Neural progenitor cell (in vitro differentiated cells): ENCODE measurements at regions not wholly inside any gene's neighbourhood (a gene's known extent, or its start where the extent isn't known, plus 50 kb on each side); places are given as distances from the start of the nearest gene placed in this dataset.

Experiments used
- DNase-seq: peaks from one replicate; pipeline ENCODE4 v3.0.0-alpha.2; 2016; ENCODE audit warnings: low spot score
- H2AFZ ChIP-seq: fragments of 200-600 bp; sonication (generic); replicated peaks from 2 replicates; pipeline ENCODE4 v1.6.1; 2016; ENCODE audit warnings: antibody characterized with exemption
- H3F3A ChIP-seq: fragments of 200-600 bp; sonication (generic); 2 replicates; pipeline ENCODE4 v1.6.1; 2016; ENCODE audit warnings: antibody characterized with exemption, low read depth
- H3K27ac ChIP-seq: fragments of 200-600 bp; sonication (generic); 2 replicates; pipeline ENCODE4 v1.5.1; 2016; ENCODE audit warnings: mild to moderate bottlenecking
- H3K27me3 ChIP-seq: fragments of 200-600 bp; sonication (generic); 2 replicates; pipeline ENCODE4 v1.6.1; 2016; ENCODE audit warnings: mild to moderate bottlenecking, moderate library complexity
- H3K36me3 ChIP-seq: fragments of 200-600 bp; sonication (generic); 2 replicates; pipeline ENCODE4 v1.5.1; 2016
- H3K4me1 ChIP-seq: fragments of 200-600 bp; sonication (generic); 2 replicates; pipeline ENCODE4 v1.6.1; 2016; ENCODE audit warnings: mixed run types
- H3K4me2 ChIP-seq: fragments of 200-600 bp; sonication (generic); 2 replicates; pipeline ENCODE4 v1.6.1; 2016
- H3K4me3 ChIP-seq: fragments of 200-600 bp; sonication (generic); 2 replicates; pipeline ENCODE4 v1.5.1; 2016
- H3K79me2 ChIP-seq: fragments of 200-600 bp; sonication (generic); 2 replicates; pipeline ENCODE4 v1.6.1; 2016; ENCODE audit warnings: low read depth
- H3K9ac ChIP-seq: fragments of 200-600 bp; sonication (generic); 2 replicates; pipeline ENCODE4 v1.6.1; 2016
- H3K9me3 ChIP-seq: fragments of 200-600 bp; sonication (generic); 2 replicates; pipeline ENCODE4 v1.5.1; 2016; ENCODE audit warnings: low read depth
- H4K20me1 ChIP-seq: fragments of 200-600 bp; sonication (generic); 2 replicates; pipeline ENCODE4 v1.6.1; 2016; ENCODE audit warnings: low read depth
- H3K27ac Mint-ChIP-seq: 3 replicates; pipeline ENCODE4 v1.8.0; 2021; ENCODE audit warnings: mixed read lengths
- H3K27me3 Mint-ChIP-seq: 2 replicates; pipeline ENCODE4 v1.8.0; 2022; ENCODE audit warnings: low read depth, mild to moderate bottlenecking, inconsistent platforms, moderate library complexity, mixed read lengths; ENCODE audit not compliant: insufficient read depth
- H3K36me3 Mint-ChIP-seq: 3 replicates; pipeline ENCODE4 v1.8.0; 2021; ENCODE audit warnings: mixed read lengths
- H3K4me1 Mint-ChIP-seq: 3 replicates; pipeline ENCODE4 v1.8.0; 2021; ENCODE audit warnings: mixed read lengths
- H3K4me3 Mint-ChIP-seq: 3 replicates; pipeline ENCODE4 v1.8.0; 2021; ENCODE audit warnings: mild to moderate bottlenecking, moderate library complexity, mixed read lengths
- H3K9me3 Mint-ChIP-seq: 3 replicates; pipeline ENCODE4 v1.8.0; 2020; ENCODE audit warnings: mixed read lengths
- CTCF ChIP-seq: fragments of 200-600 bp; sonication (generic); IDR thresholded peaks from 2 replicates; pipeline ENCODE4 v1.5.1; 2017; ENCODE audit warnings: antibody characterized with exemption, mild to moderate bottlenecking
- EZH2 ChIP-seq: fragments of 200-600 bp; sonication (generic); IDR thresholded peaks from 2 replicates; pipeline ENCODE4 v1.6.1; 2017; ENCODE audit warnings: antibody characterized with exemption, mild to moderate bottlenecking, moderate library complexity
- EZH2phosphoT487 ChIP-seq: fragments of 200-600 bp; sonication (generic); IDR thresholded peaks from 2 replicates; pipeline ENCODE4 v1.6.1; 2017; ENCODE audit warnings: antibody characterized with exemption

DNA sequence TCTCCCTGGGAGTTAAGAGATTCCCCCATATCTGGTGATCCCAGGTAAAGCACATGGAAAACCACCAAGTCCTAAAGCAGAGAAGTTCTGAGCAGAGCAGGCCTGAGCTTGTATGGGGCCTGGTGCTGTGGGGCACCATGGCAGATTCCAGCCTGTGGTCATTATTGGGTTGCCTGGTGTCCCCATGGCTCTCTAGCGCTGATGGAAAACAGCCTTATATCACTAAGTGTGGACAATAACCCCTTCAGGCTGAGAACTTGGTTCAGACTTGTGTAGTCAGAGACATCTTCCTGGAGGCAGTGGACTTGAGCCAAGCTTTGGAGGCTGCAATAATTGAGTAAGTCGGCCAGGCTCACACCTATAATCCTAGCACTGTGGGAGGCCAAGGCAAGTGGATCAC is 96.8 kb downstream of the MCFD2 start:
- Histone ChIP-seq H3K4me3 (no peak overlapping the region), H3K9me3 (no peaks in the 10 kb centered on the region), H3K4me1 (no peaks in the 10 kb centered on the region), H3K36me3 (no peaks in the 10 kb centered on the region), H3K27ac (no peak overlapping the region), H4K20me1 (no peaks in the 10 kb centered on the region), H3K79me2 (no peaks in the 10 kb centered on the region), H3K4me2 (no peak overlapping the region), H3K27me3 (no peaks in the 10 kb centered on the region), H2AFZ (no peak overlapping the region), H3K9ac (no peak overlapping the region), H3F3A (no peaks in the 10 kb centered on the region)
- Mint-ChIP-seq H3K36me3 (no peaks in the 10 kb centered on the region), H3K27ac (no peak overlapping the region), H3K27me3 (peaks cover 3% of the 10 kb centered on the region), H3K4me3 (no peak overlapping the region), H3K4me1 (no peaks in the 10 kb centered on the region), H3K9me3 (peaks cover 3% of the 10 kb centered on the region)
- no peak for DNase-seq
- TF ChIP-seq EZH2 (no peak), EZH2phosphoT487 (no peak), CTCF (no peak)

DNA sequence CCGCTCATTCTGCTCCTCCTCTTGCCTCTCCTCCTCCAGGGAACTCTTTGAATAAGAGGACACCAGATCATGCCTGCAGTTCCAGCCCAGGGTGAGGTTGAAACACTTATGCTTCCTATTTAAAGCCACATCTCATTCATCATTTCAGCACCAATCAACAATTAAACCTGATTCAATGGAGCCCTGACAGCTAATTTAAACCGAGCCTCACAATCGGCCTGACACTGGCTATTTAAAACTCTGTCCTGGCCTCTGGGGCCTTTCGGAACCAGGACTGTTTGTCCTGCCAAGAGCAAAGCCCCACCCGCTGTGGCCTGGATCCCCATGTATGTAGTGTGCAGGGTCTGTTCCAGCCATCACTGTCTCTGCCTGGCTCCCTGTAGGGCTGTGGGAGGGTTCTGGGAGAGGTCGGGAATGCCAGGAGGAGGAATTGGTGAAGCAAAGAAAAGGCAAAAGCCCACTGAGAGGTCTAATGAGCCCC is 97.4 kb downstream of the MCFD2 start:
- Histone ChIP-seq H3K27ac (no peak overlapping the region), H3K36me3 (no peaks in the 10 kb centered on the region), H3K4me2 (no peak overlapping the region), H4K20me1 (no peaks in the 10 kb centered on the region), H3K9ac (no peak overlapping the region), H3K79me2 (no peaks in the 10 kb centered on the region), H3K4me1 (no peaks in the 10 kb centered on the region), H3K4me3 (no peak overlapping the region), H3F3A (no peaks in the 10 kb centered on the region), H3K9me3 (no peaks in the 10 kb centered on the region), H3K27me3 (no peaks in the 10 kb centered on the region), H2AFZ (no peak overlapping the region)
- no peaks in the 10 kb centered on the region for H3K4me1 Mint-ChIP-seq
- H3K4me3 Mint-ChIP-seq = no peak overlapping the region
- peaks cover 3% of the 10 kb centered on the region for H3K9me3 Mint-ChIP-seq
- H3K27ac Mint-ChIP-seq = no peak overlapping the region
- TF ChIP-seq EZH2phosphoT487 = no peak
- TF ChIP-seq EZH2 = no peak
- TF ChIP-seq CTCF = no peak
- DNase-seq = no peak
- H3K36me3 Mint-ChIP-seq = no peaks in the 10 kb centered on the region
- H3K27me3 Mint-ChIP-seq = peaks cover 3% of the 10 kb centered on the region

DNA sequence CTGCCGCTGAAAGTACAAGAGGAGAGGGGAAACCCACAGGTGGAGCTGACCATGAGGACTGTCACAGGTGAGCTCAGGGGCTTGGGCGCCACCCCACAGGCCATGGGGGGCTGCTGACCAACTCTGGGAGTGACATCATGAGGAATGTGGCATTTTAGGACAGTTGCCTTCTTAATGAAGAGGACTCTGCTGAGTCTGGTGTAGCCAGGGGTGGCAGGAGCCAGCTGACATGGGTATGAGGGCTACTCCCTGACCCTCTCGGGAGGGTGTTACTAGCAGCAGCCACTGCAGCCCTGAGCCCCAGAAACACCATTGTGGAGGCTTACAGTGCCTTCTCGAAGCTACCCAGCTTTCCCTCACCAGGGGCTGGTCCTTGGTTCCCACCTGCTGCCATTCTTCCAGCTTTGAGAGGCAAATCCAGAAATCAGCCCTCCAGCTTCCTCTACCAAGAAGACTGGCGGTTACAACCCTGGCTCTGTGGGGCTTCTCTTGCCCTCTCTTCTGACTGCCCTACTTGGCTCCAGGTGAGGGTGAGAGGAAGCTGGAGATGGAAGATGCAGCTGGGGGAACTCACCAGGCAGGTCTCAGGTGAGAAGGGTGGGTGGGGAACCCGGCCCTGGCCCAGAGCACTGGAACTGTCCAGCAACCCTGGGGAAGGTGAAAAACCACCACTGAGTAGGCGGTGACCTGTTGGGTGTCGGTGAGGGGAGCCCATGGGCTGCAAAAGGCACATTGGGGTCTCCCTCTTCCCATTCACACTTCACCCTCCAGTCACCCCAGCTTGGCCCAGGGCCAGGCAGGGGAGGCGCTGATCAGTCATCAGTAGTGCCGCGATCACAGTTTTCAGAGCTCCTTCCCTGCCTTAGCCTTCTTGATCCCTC is 98.5 kb downstream of the MCFD2 start:
- no peak overlapping the region for H3K27ac ChIP-seq

More for the DNA sequence above, 98.5 kb downstream of the MCFD2 start:
- H3K79me2 ChIP-seq = no peaks in the 10 kb centered on the region
- Mint-ChIP-seq H3K4me3 (no peak overlapping the region), H3K36me3 (no peaks in the 10 kb centered on the region), H3K9me3 (peaks cover 3% of the 10 kb centered on the region), H3K27ac (no peak overlapping the region), H3K4me1 (peaks cover 5% of the 10 kb centered on the region), H3K27me3 (peaks cover 3% of the 10 kb centered on the region)
- H3K4me2 ChIP-seq = no peak overlapping the region
- no peak overlapping the region for H3K9ac ChIP-seq
- H3F3A ChIP-seq = no peaks in the 10 kb centered on the region
- no peaks in the 10 kb centered on the region for H3K9me3 ChIP-seq
- H3K36me3 ChIP-seq = no peaks in the 10 kb centered on the region
- no peaks in the 10 kb centered on the region for H3K27me3 ChIP-seq
- no peak for DNase-seq
- H3K4me3 ChIP-seq = no peak overlapping the region
- no peaks in the 10 kb centered on the region for H4K20me1 ChIP-seq
- peaks cover 4% of the 10 kb centered on the region for H3K4me1 ChIP-seq
- TF ChIP-seq EZH2 = no peak
- no peak overlapping the region for H2AFZ ChIP-seq
